K562 (cell line): ENCODE measurements at regions not wholly inside any gene's neighbourhood (a gene's known extent, or its start where the extent isn't known, plus 50 kb on each side); places are given as distances from the start of the nearest gene placed in this dataset.

Experiments used
- ATAC-seq: fragments of 200-7000 bp; cut with Tn5 transposase; 3 replicates; pipeline ENCODE4 v1.9.1; 2020; ENCODE audit warnings: moderate library complexity
- BruUV-seq: library from RNA; stranded (reverse); fragments of 400-500 nt; replicated peaks from 2 replicates; lab custom pipeline; 2021; lab: Mats Ljungman, UMichigan
- CTCF ChIA-PET: fragments of 300-600 bp; formaldehyde crosslinking; extraction: SDS; loops from one replicate; lab custom pipeline; 2021; ENCODE audit warnings: low intra/inter-chr PET ratio; lab: Yijun Ruan, JAX
- POLR2A ChIA-PET: fragments of 300-600, 350-650 bp; sonication (Branson Sonifier 250); formaldehyde crosslinking; extraction: SDS; loops from one replicate; lab custom pipeline; 2021; ENCODE audit warnings: antibody characterized with exemption, inconsistent platforms; lab: Yijun Ruan, JAX
- DNase-seq, 4 experiments: peaks; one replicate each; pipeline versions ENCODE4 v3.0.0 to v3.0.0-alpha.2; 2011 to 2018; ENCODE audit warnings: low spot score in 3 of 4, mixed read lengths in 3 of 4; ENCODE audit errors: extremely low read depth in 1 of 4
- FAIRE-seq: peaks from 2 replicates; lab custom pipeline; 2011; peaks lifted over from hg19 to GRCh38; lab: Jason Lieb, UNC
- H2AFZ ChIP-seq: 2 replicates; pipeline ENCODE4 v1.6.0; 2011; ENCODE audit warnings: low read depth, low read length, control low read depth, inconsistent platforms
- H3K27ac ChIP-seq: fragments of 200-600 bp; 3 replicates; pipeline ENCODE4 v1.8.0; 2011; ENCODE audit warnings: low read depth, mild to moderate bottlenecking, control low read depth, inconsistent platforms, low read length, moderate library complexity, mixed read lengths; ENCODE audit errors: extremely low read depth
- H3K27me3 ChIP-seq, 2 experiments: fragments of 300-600 bp in 1 of 2; 2 replicates in 1 of 2; 3 replicates in 1 of 2; pipeline versions ENCODE4 v1.6.0 to v1.8.0; 2011; ENCODE audit warnings: inconsistent platforms in 2 of 2, low read length in 2 of 2, mild to moderate bottlenecking in 1 of 2, mixed read lengths in 1 of 2, moderate library complexity in 1 of 2; ENCODE audit not compliant: control insufficient read depth in 2 of 2, insufficient read depth in 2 of 2
- H3K36me3 ChIP-seq: fragments of 300-600 bp; 3 replicates; pipeline ENCODE4 v1.8.0; 2011; ENCODE audit warnings: mild to moderate bottlenecking, low read length, inconsistent platforms; ENCODE audit not compliant: control insufficient read depth, insufficient read depth
- H3K4me1 ChIP-seq, 2 experiments: fragments of 200-600 bp in 1 of 2; replicated peaks in 1 of 2; 2 replicates in 1 of 2; 3 replicates in 1 of 2; pipeline versions ENCODE4 v1.5.1 to v1.8.0; 2011; ENCODE audit warnings: inconsistent platforms in 2 of 2, low read length in 2 of 2, mild to moderate bottlenecking in 1 of 2, mixed read lengths in 1 of 2, moderate library complexity in 1 of 2; ENCODE audit not compliant: control insufficient read depth in 2 of 2, insufficient read depth in 2 of 2
- H3K4me2 ChIP-seq: 2 replicates; pipeline ENCODE4 v1.6.1; 2011; ENCODE audit warnings: low read length, control low read depth, inconsistent platforms, mixed read lengths; ENCODE audit not compliant: insufficient read depth
- H3K4me3 ChIP-seq: fragments of 200-600 bp; sonication (generic), shearing (Covaris generic); 2 replicates; pipeline ENCODE4 v1.5.1; 2016; ENCODE audit warnings: control low read depth, inconsistent platforms
- H3K79me2 ChIP-seq: fragments of 200-600 bp; 3 replicates; pipeline ENCODE4 v1.8.0; 2011; ENCODE audit warnings: low read length, inconsistent platforms; ENCODE audit not compliant: control insufficient read depth, insufficient read depth
- H3K9ac ChIP-seq, 2 experiments: 2 replicates each; pipeline versions ENCODE4 v1.6.0 to v1.6.1; 2011; ENCODE audit warnings: low read depth in 2 of 2, low read length in 2 of 2, control low read depth in 1 of 2, inconsistent platforms in 1 of 2, mild to moderate bottlenecking in 1 of 2, mixed read lengths in 1 of 2; ENCODE audit not compliant: insufficient read depth in 1 of 2
- H3K9me1 ChIP-seq: one replicate; pipeline ENCODE4 v1.6.0; 2011; ENCODE audit warnings: inconsistent platforms, mild to moderate bottlenecking, low read length, moderate library complexity; ENCODE audit not compliant: control insufficient read depth, insufficient read depth
- H3K9me3 ChIP-seq: replicated peaks from 2 replicates; pipeline ENCODE4 v1.5.1; 2011; ENCODE audit warnings: low read depth, low read length, inconsistent platforms; ENCODE audit not compliant: control insufficient read depth, insufficient read depth
- H4K20me1 ChIP-seq: replicated peaks from 2 replicates; pipeline ENCODE4 v1.6.1; 2011; ENCODE audit warnings: low read length, inconsistent platforms, mixed read lengths; ENCODE audit not compliant: control insufficient read depth, insufficient read depth
- ATF6 ChIP-seq: sonication (generic); formaldehyde crosslinking; IDR thresholded peaks from 2 replicates; pipeline ENCODE4 v1.4.0; 2020; ENCODE audit warnings: mild to moderate bottlenecking, missing genetic modification reagents
- BRCA1 ChIP-seq, 2 experiments: fragments of 450-650 bp in 1 of 2; sonication (generic) in 1 of 2; formaldehyde crosslinking in 1 of 2; IDR thresholded peaks; 2 replicates each; pipeline versions ENCODE4 v1.5.0 to v1.6.1; 2017 to 2020; ENCODE audit warnings: mild to moderate bottlenecking in 1 of 2, missing genetic modification reagents in 1 of 2
- FOS ChIP-seq: IDR thresholded peaks from 3 replicates; pipeline ENCODE4 v1.6.1; 2011; ENCODE audit not compliant: insufficient read length; ENCODE audit errors: extremely low read depth
- FOXP4 ChIP-seq: sonication (generic); formaldehyde crosslinking; IDR thresholded peaks from 2 replicates; pipeline ENCODE4 v1.8.0; 2022; ENCODE audit warnings: mild to moderate bottlenecking, missing genetic modification reagents, borderline replicate concordance
- GTF3C2 ChIP-seq: IDR thresholded peaks from 3 replicates; pipeline ENCODE4 v1.6.1; 2011; ENCODE audit warnings: borderline replicate concordance, mild to moderate bottlenecking, moderate library complexity; ENCODE audit not compliant: insufficient read length; ENCODE audit errors: extremely low read depth
- KLF1 ChIP-seq: fragments of 450-650 bp; IDR thresholded peaks from 2 replicates; pipeline ENCODE4 v1.6.1; 2016; ENCODE audit warnings: missing genetic modification characterization, missing compliant biosample characterization
- NFXL1 ChIP-seq: fragments of 450-650 bp; formaldehyde crosslinking; IDR thresholded peaks from 2 replicates; pipeline ENCODE4 v1.4.0; 2021; ENCODE audit warnings: mild to moderate bottlenecking
- SMC3 ChIP-seq: conservative IDR thresholded peaks from 2 replicates; pipeline ENCODE4 v1.6.1; 2011; ENCODE audit warnings: low read depth, low read length, improper control_type of control experiment; ENCODE audit not compliant: insufficient read depth
- SRF ChIP-seq, 2 experiments: fragments of 250-450, 450-650 bp in 1 of 2; sonication (Bioruptor Pico) in 1 of 2; sonication (generic) in 1 of 2; formaldehyde crosslinking; IDR thresholded peaks; 2 replicates each; pipeline versions ENCODE4 v1.5.0 to v1.5.1; 2020 to 2022; ENCODE audit warnings: mild to moderate bottlenecking in 1 of 2, missing genetic modification reagents in 1 of 2
- STAT6 ChIP-seq: sonication (generic); formaldehyde crosslinking; IDR thresholded peaks from 2 replicates; pipeline ENCODE4 v1.8.1; 2023; ENCODE audit warnings: mild to moderate bottlenecking, missing genetic modification reagents
- TARDBP ChIP-seq: fragments of 450-650 bp; IDR thresholded peaks from 2 replicates; pipeline ENCODE4 v1.6.1; 2016
- ZNF785 ChIP-seq: fragments of 250-450 bp; sonication (Bioruptor Pico); IDR thresholded peaks from 2 replicates; pipeline ENCODE4 v1.4.0; 2020; ENCODE audit warnings: mild to moderate bottlenecking
- ZNF79 ChIP-seq: fragments of 250-450 bp; sonication (Bioruptor Pico); IDR thresholded peaks from 2 replicates; pipeline ENCODE4 v1.4.0; 2020; ENCODE audit warnings: low read depth, mild to moderate bottlenecking, moderate library complexity
- ZZZ3 ChIP-seq: fragments of 450-650 bp; IDR thresholded peaks from 2 replicates; pipeline ENCODE4 v1.6.1; 2016; ENCODE audit warnings: antibody characterized with exemption, mild to moderate bottlenecking, moderate library complexity
- WGBS: fragments of 100-300 bp; shearing (Covaris generic); methylation state at CpG from one replicate; pipeline ENCODE4 v1.1.6; 2016; ENCODE audit warnings: low coverage, mixed read lengths; ENCODE audit not compliant: insufficient coverage; ENCODE audit errors: missing lambda C conversion rate; 5-methylcytosine and 5-hydroxymethylcytosine counted together
- in situ Hi-C: fragments of 300-500 bp; cut with MboI; formaldehyde crosslinking; loops from 4 replicates; pipeline ENCODE4 v1.15.0; 2018; ENCODE audit warnings: inconsistent platforms, mixed read lengths
- intact Hi-C: fragments of 100-400 bp; cut with micrococcal nuclease; formaldehyde crosslinking; loops from 2 replicates; pipeline ENCODE4 v1.14.2; 2022

- ATAC-seq (no peak), DNase-seq (no peak), FAIRE-seq (no peak)
- H3K27ac ChIP-seq, result no peak overlapping the region
- WGBS, result 0% methylated on average over 4 of the region's 4 CpGs
- no peak overlapping the region for H3K4me2 ChIP-seq
- ChIA-PET POLR2A (no interaction called here), CTCF (no interaction called here)
- intact Hi-C loops, result no loop called here
- in situ Hi-C loops, result no loop called here
- H3K9me1 ChIP-seq, result peaks cover 4% of the 10 kb centered on the region
- BruUV-seq, result no TSS peak
- H3K9ac ChIP-seq, result no peak overlapping the region
- no peaks in the 10 kb centered on the region for H3K9me3 ChIP-seq
- H3K36me3 ChIP-seq, result no peaks in the 10 kb centered on the region
- no peak overlapping the region for H2AFZ ChIP-seq
- peaks cover 19 to 78% of the 10 kb centered on the region in 2 experiments for H3K27me3 ChIP-seq
- H3K4me1 ChIP-seq, result no peaks in the 10 kb centered on the region
- no peaks in the 10 kb centered on the region for H3K79me2 ChIP-seq
- no peak overlapping the region for H3K4me3 ChIP-seq
- 0 out of 2 replicates have a peak, but pooled peaks cover 3% of the 10 kb centered on the region for H4K20me1 ChIP-seq
- no peak for TF ChIP-seq STAT6 (CRISPR knock-in tag)
- TF ChIP-seq FOXP4 (CRISPR knock-in tag), result no peak
- no peak for TF ChIP-seq NFXL1 (CRISPR knock-in tag)
- TF ChIP-seq ZNF79, result no peak
- TF ChIP-seq BRCA1 (IDR thresholded peaks at IDR 0.05), result no peak
- TF ChIP-seq BRCA1 (CRISPR knock-in tag; IDR thresholded peaks at IDR 0.05), result no peak
- no peak for TF ChIP-seq FOS
- TF ChIP-seq SMC3, result no peak
- TF ChIP-seq GTF3C2, result no peak
- no peak for TF ChIP-seq ATF6 (CRISPR knock-in tag)
- TF ChIP-seq TARDBP, result no peak
- no peak for TF ChIP-seq KLF1 (tag)
- no peak for TF ChIP-seq ZNF785 (CRISPR knock-in tag)
- TF ChIP-seq ZZZ3, result no peak
- no peak for TF ChIP-seq SRF (CRISPR knock-in tag; IDR thresholded peaks at IDR 0.05)
Observed at GRCh38 chr12:111100554-111100953, 180.2 kb upstream of the MYL2 start.
